ENCODE measurements at regions not wholly inside any gene's neighbourhood (a gene's known extent, or its start where the extent isn't known, plus 50 kb on each side); places are given as distances from the start of the nearest gene placed in this dataset.

GRCh38 chr14:29166507-29166906, 399.9 kb downstream of the FOXG1 start:
- no peaks in the 10 kb centered on the region for H3K36me3 Mint-ChIP-seq (ENCODE audit: unreplicated experiment)
- H3K27me3 Mint-ChIP-seq (ENCODE audit: unreplicated experiment): no peaks in the 10 kb centered on the region
- H3K4me3 Mint-ChIP-seq (ENCODE audit: unreplicated experiment): no peak overlapping the region
- no peaks in the 10 kb centered on the region for H3K4me1 Mint-ChIP-seq (ENCODE audit: unreplicated experiment)
- TF ChIP-seq CTCF (IDR thresholded peaks at IDR 0.05): no peak
- H3K27ac Mint-ChIP-seq (ENCODE audit: unreplicated experiment): no peak overlapping the region
- DNase-seq (ENCODE audit: extremely low spot score, unreplicated experiment): no peak
- H3K9me3 Mint-ChIP-seq (ENCODE audit: unreplicated experiment): peaks cover 3% of the 10 kb centered on the region

DNA sequence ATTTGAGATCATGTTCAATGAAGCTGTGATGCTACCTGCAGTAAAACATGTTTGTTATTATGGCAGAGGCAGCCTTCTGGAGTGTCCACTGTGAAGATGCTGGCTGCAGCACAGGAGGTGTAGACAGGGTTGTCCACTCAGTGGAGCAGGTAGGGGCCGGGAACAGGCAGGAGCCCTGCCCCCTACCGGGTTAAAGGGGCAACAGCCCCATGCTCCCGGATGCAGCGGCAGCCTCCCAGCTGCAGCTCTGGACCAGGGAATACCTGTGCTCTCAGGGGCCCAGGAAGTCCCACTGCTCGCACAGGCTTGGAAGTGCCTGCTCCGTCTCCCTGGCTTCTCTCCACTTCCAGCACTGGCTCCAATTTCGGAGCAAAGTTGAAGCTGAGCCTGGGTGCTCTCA, 401.6 kb downstream of the FOXG1 start:
- Mint-ChIP-seq H3K4me3 (ENCODE audit: unreplicated experiment) (no peak overlapping the region), H3K27me3 (ENCODE audit: unreplicated experiment) (no peaks in the 10 kb centered on the region), H3K36me3 (ENCODE audit: unreplicated experiment) (no peaks in the 10 kb centered on the region), H3K4me1 (ENCODE audit: unreplicated experiment) (no peaks in the 10 kb centered on the region), H3K9me3 (ENCODE audit: unreplicated experiment) (peaks cover 9% of the 10 kb centered on the region), H3K27ac (ENCODE audit: unreplicated experiment) (no peak overlapping the region)
- no peak for TF ChIP-seq CTCF (IDR thresholded peaks at IDR 0.05)
- no peak for DNase-seq (ENCODE audit: extremely low spot score, unreplicated experiment)

DNA sequence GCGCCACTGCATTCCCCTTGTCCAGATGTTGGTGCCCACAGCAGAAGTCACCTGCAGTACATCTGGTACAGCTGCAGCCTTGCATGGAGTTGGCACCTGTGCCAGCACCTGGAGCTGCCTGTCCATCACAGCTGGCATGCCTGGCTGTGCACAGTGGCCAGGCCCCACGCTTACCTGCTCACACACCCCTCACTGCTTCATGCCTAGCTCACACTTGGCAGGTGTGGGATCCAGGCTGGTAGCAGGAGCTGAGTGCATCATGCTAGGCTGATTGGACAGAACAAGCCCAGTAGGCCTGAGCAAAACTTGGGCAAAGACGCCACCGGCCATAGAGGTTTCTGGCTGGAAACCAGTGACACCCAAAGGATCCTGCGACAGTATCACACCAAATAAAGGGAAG, 402.8 kb downstream of the FOXG1 start:
- no peaks in the 10 kb centered on the region for H3K27me3 Mint-ChIP-seq (ENCODE audit: unreplicated experiment)
- no peaks in the 10 kb centered on the region for H3K4me1 Mint-ChIP-seq (ENCODE audit: unreplicated experiment)
- H3K9me3 Mint-ChIP-seq (ENCODE audit: unreplicated experiment): peaks cover 16% of the 10 kb centered on the region
- no peak overlapping the region for H3K4me3 Mint-ChIP-seq (ENCODE audit: unreplicated experiment)
- no peaks in the 10 kb centered on the region for H3K36me3 Mint-ChIP-seq (ENCODE audit: unreplicated experiment)
- DNase-seq (ENCODE audit: extremely low spot score, unreplicated experiment): no peak
- no peak overlapping the region for H3K27ac Mint-ChIP-seq (ENCODE audit: unreplicated experiment)
- TF ChIP-seq CTCF (IDR thresholded peaks at IDR 0.05): no peak

DNA sequence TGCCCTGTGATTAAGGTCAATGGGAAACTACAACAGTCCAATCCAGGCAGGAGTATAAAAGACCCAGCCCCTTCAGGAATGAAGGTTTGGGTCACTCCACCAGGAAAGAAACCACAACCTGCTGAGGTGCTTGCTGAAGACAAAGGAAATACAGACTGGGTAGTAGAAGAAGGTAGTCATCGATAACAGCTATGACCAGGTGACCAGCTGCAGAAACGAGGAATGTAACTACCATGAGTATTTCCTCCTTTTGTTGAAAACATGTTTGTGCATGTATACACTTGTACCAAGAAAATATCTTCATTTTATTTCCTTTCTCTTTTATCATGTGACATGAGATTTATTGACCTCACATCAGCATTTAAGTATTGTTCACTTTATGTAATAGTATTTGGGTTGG, 409.1 kb downstream of the FOXG1 start:
- Mint-ChIP-seq H3K27me3 (ENCODE audit: unreplicated experiment) (no peaks in the 10 kb centered on the region), H3K36me3 (ENCODE audit: unreplicated experiment) (no peaks in the 10 kb centered on the region), H3K9me3 (ENCODE audit: unreplicated experiment) (peaks cover 24% of the 10 kb centered on the region), H3K4me1 (ENCODE audit: unreplicated experiment) (no peaks in the 10 kb centered on the region), H3K27ac (ENCODE audit: unreplicated experiment) (no peak overlapping the region), H3K4me3 (ENCODE audit: unreplicated experiment) (no peak overlapping the region)
- TF ChIP-seq CTCF (IDR thresholded peaks at IDR 0.05): no peak
- DNase-seq (ENCODE audit: extremely low spot score, unreplicated experiment): no peak

DNA sequence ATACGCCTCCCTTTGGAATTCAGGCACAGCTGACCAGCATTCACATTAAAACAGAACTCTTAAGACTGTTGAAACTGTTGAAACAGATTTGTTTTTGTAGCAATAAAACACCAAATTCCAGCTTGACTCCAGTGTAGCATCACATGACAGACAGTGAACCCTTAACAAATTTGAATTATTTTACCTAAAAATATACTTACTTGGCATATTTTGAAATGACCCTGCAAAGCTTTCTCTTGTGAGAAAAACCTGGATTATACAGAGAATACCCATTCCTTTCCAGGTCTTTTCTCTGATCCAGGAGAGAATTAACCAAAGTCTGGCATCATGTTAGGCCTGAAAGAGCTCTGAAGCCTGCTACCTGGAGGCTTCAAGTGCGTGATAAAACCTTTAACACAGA, 410.3 kb downstream of the FOXG1 start:
- H3K9me3 Mint-ChIP-seq (ENCODE audit: unreplicated experiment): peaks cover 18% of the 10 kb centered on the region
- no peaks in the 10 kb centered on the region for H3K36me3 Mint-ChIP-seq (ENCODE audit: unreplicated experiment)
- no peak for TF ChIP-seq CTCF (IDR thresholded peaks at IDR 0.05)
- H3K27ac Mint-ChIP-seq (ENCODE audit: unreplicated experiment): no peak overlapping the region
- no peak overlapping the region for H3K4me3 Mint-ChIP-seq (ENCODE audit: unreplicated experiment)
- no peaks in the 10 kb centered on the region for H3K4me1 Mint-ChIP-seq (ENCODE audit: unreplicated experiment)
- DNase-seq (ENCODE audit: extremely low spot score, unreplicated experiment): no peak
- peaks cover 2% of the 10 kb centered on the region for H3K27me3 Mint-ChIP-seq (ENCODE audit: unreplicated experiment)
